ENCODE measurements at regions not wholly inside any gene's neighbourhood (a gene's known extent, or its start where the extent isn't known, plus 50 kb on each side); places are given as distances from the start of the nearest gene placed in this dataset.

DNA sequence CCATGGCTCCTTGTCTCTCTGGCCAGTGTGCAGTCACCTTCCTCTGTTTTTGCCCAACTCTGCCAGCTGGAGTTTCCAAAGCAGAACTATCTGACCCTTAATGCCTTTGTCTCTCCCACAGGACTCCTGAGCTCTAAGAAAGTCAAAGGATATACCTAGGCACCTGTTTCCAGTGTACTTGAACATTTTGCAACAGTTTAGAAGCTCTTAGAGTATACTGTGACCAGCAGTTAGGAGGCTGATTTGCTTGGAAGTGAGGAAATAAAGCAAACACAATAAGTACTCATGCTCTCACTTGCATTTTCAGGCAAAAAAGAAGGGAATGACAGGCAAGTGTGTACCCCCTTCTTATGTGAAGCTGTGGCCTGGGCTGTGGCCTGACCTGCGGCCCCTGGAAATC lies 204.3 kb upstream of the PLET1 start:
- DNase-seq (ENCODE audit: low read depth), result no peak

DNA sequence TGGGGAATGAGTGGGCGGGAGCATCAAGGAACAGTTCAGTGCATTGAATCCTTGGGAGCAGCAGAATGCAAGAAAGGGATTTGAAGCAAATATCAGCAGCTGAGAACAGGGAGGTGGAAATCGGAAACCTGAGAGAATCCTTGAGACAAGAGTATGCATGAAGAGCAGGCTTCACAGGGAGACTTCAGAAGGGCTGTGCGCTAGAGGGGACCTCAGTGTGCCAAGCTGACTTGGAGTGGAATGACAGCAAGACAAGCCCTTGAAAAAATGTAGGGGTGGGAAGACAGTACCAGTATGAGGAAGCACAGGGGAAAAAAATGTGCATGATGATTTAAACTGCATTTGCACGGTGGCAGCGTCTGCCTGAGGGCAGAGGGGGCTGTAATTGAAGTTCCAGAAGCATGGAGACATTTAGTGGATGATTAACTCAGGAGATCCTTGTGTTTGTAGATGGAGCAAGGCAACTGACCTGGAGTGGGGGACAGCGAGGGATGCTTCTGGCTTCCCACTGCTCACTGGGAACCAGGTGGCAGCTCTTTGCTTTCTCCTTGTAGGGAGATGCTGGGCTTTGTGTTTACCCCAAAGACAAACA lies 204.9 kb upstream of the PLET1 start:
- DNase-seq (ENCODE audit: low read depth), result no peak

DNA sequence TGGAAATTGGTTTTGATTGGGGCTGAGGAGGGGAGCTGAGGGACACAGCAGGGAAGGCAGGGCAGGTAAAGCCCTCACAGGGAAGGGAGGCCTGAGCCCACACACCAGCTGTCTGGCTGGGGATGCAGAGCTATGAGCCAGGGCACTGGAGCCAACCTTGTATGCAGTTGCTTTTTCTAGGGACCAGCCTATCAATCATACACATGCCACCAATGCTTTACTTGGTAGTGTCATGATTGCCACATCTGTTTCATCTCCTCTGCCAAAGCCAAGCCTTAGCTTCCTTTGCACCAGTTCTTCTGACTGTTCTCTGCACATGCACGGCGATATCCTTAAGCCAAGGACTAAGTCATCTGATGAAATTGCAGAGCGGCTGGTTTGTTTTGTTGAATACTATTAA lies 207.1 kb upstream of the PLET1 start:
- no peak for DNase-seq (ENCODE audit: low read depth)

DNA sequence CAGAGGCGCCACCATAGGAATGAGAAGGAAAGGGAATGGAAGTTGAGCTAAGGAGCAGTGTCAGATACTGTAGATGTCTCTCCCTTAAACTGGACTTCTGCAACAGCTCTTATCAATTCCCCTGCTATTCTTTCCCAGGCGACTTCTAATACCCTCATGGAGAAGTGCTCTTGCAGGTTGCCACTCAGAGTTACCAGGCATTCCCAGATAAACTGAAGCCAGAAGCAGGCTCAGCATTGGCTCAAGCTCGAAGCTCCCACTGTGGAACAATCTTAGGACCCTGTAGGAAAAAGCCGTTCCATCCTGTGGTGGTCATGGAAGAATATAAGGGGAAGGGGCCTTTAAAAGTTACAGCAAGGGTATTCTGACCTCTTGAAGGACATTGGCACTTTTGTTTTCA lies 208.7 kb upstream of the PLET1 start:
- no peak for DNase-seq (ENCODE audit: low read depth)

DNA sequence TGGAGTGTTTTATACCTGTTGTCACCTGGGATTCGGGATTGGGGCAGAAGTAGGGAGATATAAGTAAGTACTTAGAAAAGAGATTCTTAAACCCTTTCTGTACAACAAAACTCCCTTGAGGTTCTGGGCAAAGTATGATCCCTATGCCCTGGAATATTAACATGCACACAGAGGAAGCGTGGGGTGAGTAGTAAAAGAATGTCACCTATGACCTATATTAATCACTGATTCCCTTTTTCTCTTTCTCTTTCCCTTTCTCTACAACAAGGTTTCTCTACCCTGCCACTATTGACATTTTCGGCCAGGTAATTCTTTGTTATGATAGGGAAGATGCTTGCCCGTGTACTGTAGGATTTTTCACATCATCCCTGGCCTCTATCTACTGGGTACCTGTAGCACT lies 209.7 kb upstream of the PLET1 start:
- DNase-seq (ENCODE audit: low read depth), result peak; percentile 33

DNA sequence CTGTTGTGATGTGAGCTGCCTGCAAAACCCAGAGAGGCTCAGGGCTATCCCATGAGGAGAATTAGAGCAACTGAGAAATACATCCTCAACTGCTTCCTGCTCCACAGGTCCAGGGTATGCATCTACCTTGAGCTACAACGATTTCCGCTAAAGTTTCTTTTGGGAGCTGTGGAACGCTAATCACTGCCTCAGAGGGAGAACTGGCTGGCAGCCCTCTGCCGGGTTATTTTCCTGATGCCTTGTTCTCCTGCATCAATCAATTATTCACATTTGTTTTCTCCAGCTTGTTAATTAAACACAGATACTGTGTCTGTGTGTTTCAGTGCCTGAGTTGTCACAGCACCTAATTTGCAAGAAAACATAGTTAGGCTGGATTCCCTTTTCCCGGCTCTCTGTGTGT lies 211.1 kb upstream of the PLET1 start:
- DNase-seq (ENCODE audit: low read depth), result no peak

DNA sequence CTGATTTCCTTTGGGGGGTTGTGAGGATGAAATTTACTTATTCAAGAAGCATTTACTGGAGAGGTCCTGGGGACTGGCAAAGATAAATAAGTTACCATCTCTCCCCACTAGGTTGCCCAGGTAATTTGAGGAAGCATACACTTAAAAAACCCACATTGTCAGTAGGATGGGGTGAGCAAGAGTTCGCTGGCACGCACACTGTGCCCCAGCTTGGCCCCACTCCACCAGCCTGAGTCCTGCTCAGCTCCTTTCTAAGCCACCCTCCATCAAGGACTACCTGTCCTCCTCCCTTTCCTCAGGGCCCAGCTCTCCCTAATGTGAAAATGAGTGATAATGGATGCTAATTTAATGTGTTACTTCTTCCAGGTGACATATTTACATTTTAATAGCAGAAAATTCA lies 216.5 kb upstream of the PLET1 start:
- no peak for DNase-seq (ENCODE audit: low read depth)

DNA sequence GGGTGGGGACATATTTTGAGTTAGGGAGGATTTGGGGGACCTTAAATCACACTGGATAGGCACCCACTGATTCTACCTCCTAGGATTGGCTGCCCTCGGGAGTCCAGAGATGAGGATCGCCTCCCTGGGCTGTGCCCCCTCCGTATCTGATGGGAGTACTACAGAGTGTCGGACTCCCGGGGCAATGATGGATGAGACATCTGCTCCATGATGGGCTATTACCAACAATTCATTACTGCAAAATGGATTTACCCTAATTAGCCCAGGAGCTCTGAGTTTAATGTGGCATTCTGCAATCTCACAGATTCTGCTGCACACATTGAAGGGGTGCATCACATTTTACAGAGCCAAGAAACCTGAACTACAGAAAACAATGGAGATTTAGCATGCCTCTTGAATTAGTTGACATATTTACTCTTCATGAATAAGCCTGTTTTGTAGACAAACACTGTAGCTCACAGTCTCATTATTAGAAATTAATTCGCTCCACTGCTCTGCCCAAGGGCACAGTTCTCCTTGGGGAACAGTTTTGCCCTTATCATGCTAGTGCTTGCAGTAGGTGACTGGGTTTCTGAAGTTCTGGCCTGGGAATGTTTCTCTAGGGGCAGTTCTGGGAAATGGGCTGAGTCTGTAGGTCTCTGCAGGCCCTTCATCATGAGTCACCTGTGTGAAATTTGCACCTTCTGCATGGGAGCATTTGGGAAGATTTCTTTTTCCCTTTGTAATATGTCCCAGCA lies 217.1 kb upstream of the PLET1 start:
- no peak for DNase-seq (ENCODE audit: low read depth)

DNA sequence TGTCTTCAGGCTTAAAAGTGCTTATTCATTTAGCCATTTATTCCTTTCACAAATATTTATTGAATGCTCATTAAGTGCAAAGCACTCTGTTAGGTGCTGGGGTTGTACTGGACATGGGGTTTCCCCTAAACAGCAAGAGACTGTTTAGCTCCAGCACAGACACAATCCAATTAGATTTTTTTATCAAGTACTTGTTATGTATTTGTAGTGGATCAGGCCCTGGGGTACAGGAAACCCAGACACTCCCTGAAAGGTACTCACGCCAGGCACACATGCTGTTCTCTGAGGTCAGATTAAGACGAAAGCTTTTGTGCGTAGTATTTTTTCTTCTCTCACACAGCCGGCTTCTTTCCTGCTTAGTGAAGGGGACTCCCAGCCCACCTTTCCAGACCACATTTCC lies 218.1 kb upstream of the PLET1 start:
- DNase-seq (ENCODE audit: low read depth), result no peak

DNA sequence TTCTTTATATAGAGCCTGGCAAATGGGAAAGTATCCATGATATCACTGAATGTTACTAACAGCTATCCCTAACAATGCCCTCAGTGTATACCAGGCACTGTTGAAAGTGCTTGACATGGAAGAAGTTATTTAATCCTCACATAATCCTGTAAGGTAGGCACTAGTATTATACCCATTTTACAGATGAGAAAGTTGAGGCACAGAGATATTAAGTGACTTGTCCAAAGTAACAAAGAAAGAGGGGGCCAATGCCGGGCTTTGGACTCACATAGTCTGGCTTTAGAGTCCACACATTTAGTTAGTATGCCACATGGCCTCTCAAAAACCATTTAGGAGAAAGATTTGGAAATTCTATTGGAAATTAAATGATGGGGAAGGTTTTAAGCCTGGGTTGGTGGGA lies 220.8 kb upstream of the PLET1 start:
- DNase-seq (ENCODE audit: low read depth), result no peak

DNA sequence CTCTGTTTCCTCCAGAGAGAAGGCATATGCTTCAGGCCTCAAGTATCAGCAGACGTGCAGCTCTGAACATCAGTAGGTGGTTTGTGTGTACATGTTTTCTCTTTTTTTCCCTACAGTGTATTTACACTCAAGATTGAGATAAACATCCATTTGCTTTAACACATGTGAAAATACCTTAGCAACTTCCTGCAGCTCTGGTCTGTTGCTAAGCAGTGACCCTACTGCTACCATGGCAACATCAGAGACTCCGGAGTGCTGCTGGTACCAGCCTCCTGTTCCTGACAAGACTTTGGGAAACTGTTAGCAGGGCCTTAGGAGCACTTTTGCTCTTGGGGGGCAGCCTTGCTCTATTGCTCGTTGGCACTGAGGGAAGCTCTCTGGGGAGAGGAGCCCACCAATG lies 221.2 kb upstream of the PLET1 start:
- no peak for DNase-seq (ENCODE audit: low read depth)

DNA sequence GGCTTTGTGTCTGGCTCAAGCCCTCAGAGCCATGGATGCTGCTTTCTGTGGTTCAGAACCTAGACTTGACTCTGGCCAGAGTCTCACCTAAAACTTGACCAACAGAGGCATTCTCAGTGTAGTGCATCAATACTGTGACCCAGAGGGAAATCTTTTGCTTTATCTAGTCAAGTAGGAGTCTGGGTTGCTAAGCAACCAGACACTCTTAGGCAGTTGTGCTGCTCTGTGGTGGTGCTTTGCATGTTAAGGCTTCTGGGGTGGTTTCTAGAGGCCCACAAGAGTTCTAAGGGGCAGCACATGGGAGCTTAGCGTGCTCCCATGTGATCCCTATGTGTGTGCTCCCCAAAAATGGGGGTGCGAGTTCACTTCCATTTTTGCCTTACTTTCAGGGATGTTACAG lies 224.6 kb upstream of the PLET1 start:
- DNase-seq (ENCODE audit: low read depth), result no peak

DNA sequence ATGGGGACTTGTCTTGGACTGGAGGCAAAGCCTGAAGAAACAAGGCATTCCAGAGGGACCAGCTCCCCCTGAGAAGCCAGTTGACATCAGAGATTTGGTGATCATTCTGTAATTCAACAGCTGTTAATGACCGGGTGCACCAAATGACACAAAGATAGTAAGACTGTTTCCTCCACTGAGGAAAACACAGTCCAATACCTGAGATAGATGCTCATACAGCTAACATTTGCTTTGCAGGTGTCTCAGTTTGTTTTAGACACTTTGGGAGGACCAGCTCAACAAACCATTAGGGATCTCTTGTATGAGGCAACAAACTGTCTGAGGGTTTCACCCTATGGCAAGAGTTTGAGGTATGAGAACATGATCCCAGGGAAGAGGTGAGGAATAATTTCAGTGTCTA lies 237.2 kb upstream of the PLET1 start:
- no peak for DNase-seq (ENCODE audit: low read depth)

DNA sequence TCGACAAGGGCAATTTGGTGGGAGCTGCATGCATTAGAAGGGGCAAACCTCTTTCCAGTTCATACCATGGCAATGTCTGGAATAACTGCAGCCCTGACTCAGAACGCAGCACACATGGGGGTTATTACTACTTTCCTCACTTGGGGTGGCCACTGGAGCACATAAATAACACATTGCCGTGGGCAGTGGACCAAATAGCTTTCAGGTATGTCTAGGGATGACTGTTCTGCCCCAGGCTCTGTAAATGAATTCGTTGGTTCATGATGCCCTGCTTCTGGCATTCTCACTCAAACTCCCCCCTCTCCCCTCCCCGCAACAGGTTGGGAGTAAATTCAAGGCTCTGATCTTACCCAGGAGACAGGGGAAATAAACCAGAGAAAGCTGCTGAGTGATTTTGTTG lies 238.0 kb upstream of the PLET1 start:
- DNase-seq (ENCODE audit: low read depth), result peak; percentile 18

DNA sequence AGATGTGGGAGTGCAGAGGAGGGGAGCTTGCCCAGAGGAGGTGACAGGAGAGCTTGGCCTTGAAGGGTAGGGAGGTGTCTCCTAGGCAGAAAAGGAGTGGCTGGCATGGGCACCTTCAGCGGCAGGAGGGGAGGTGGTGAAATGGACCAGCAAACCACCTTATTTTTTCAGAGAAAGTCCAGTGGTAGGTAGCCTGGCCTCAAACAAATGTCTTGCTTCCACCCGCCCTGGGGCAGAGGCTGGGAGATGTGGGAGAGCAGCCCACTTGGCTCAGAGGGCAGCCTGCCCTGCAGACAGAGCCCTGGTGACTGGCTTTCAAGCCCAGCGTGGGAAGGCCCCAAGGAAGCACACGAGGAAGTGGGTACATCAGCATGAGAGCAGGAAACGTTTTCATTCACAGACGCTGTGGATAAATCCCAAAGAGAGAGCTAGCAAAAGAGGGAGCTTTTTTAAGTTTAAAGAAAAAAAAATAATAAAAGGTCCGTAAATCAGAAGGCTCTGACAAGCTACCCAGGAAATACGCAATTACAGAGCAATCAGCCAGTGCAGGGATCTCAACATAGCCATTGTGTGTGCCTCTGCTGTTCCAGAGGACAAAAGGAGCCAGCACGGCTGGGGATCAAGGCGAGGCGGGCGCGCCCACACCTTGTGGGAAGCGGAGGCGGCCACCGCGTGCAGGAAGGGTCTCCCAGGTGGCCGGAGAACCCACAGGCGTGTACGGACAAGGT lies 238.7 kb upstream of the PLET1 start:
- no peak for DNase-seq (ENCODE audit: low read depth)

DNA sequence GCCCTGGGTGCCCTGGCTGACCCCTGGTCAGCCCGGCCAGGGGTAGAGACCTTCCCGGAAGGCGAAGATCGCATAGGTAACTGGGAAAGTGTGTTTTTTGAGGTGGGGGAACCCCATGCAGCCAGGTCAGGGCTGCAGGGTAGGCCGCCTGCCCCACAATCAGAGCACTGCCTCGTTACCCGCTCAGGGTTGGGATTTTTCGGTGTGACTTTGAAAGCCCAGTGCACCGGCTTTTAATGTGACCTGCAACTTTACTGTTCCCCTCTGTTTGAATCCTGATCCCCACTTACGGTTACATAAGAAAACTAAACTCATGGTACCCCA lies 239.2 kb upstream of the PLET1 start:
- no peak for DNase-seq (ENCODE audit: low read depth)

DNA sequence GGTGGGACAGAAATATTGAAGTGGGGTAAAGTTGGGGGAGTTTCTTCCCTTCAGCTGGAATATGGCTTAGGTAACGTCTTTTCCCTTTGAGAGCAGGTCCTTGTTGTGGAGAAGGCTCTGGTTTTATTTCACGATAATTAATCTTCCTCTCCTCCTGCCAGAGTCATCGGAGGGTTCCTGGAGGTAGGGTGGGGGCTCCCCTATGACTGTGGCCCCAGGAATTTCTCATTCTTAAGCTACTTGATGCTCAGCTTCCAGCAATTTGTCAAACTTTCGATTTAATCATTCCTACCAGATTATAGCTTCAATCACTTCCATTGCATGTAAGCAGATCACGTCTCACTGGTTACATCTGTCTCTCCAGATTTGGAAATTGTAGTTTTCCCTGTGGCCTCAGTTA lies 242.8 kb upstream of the PLET1 start:
- DNase-seq (ENCODE audit: low read depth), result no peak

DNA sequence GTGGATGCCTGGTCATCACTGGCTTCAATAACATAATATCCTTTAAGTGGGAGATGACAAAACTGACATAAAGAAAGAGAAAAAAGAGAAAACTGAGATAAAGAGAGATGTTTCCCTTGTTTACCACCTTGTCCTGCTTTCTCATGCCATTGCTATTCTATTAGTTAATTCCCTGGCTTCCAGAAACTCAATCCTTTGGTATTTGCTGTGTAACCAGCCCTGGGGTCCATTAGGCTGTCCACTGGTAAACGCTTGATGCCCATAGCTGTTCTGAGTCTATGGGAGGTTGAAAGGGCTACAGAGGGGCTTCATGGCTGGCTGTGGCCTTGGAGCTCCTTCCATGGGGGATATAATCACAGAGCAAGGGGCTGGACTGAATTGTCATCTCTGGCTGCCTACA lies 243.4 kb upstream of the PLET1 start:
- DNase-seq (ENCODE audit: low read depth), result no peak

DNA sequence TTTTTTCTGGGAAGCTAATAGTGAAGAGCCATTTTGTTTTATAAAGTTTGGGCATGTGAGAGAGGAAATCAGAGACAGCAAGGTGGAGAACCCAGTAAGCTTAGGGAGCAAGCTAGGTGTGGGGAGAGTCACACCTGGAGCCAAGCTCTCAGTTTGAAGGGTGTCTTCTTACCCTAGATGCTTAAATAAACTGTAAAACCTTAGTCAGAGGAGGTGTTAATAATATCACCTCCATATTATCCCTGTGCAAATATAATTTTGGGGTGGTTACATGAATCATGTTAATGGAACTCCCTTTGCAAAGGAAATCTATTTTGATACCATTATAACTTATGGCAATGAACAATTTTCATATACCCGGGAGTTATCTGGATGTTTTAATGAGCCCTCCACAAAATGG lies 246.2 kb upstream of the PLET1 start:
- DNase-seq (ENCODE audit: low read depth), result no peak

DNA sequence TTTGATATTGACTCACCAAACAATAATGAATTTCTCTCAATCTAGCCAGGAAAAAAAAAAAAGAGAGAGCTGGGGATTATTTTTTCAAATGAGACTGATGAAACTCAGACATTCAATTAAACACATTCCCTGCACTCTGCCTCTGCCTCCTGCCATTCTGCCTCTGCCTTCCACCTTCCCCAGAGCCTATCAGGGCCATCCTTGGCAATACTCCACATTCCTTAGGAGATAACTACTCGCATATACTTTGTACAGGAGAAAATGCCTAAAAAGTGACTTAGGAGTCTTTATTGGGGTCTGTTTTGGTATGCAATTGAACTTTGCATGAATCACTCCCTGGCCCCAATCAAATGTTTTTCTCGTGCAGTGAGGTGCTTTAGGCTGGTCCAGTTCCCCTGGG lies 246.6 kb upstream of the PLET1 start:
- DNase-seq (ENCODE audit: low read depth), result no peak

DNA sequence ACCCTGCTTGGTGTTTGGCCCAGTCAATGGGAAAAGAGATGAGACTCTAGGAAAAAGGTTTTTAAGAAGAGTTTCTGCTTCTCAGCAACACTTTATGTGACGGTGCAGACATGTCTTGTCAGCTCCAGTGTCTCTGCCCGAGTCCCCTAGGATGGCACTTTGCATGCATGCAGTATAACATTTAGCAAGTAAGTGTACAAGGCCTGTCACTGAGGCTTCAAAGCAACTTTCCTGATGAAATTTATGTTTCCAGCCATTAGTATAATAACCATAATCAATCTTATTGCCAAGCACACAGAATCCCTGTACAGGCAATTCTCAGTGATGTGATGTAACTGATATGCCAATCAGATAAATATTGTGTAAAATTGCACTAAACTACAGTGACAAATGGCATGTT lies 248.1 kb upstream of the PLET1 start:
- DNase-seq (ENCODE audit: low read depth), result no peak

DNA sequence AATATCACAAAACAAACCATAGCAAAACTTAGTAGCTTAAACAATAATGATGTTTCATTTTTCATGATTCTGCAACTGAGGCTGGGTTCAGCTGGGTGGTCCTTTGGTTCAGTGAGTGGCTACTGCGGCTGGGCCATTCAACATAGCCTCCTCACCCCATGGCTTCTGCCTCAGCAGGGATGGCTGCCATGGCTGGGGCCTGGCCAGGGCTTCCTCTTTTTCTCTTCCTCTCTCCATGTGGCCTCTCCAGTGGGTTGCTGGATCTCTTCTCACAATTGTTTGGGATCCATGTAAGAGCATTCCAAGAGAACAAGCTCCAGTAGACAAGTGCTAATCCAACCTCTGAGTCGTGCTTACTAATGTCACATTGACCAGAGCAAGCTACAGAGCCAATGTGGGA lies 248.6 kb upstream of the PLET1 start:
- no peak for DNase-seq (ENCODE audit: low read depth)

DNA sequence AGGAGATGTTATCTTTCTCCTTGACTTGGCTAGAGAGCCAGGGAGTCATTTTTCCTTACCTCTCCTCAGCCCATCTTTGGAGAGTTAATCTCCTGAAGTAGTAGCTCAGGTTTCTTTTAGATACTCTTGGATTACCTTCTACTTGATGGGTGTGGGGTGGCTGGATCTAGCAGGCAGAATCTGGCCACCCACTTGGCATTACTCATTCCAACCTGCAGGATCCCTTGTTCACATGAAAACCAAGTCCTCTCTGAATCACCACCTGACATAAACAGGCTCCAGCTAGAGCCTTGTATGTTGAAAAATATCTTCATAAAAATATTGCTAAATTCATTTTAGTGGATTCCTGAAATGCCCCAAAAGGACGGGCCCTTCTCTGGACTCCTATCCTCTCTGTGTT lies 250.6 kb upstream of the PLET1 start:
- DNase-seq (ENCODE audit: low read depth), result no peak

DNA sequence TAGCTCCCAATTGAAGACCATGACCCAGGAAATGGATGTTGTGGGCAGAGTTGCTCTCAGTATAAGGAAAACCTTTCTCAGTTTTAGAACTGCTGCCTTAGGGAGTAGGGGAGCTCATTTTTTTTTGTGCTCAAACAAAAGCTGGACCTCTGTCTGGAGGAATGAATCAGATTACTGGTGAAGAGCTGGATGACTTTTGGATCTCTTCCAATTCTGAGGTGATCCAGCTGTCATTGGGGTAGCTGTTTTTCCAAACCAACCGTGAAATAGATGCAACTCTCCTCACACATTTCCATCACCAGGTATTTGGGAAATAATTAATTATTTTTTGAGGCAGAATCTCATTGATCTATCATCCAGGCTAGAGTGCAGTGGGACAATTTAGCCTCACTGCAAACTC lies 251.3 kb upstream of the PLET1 start:
- DNase-seq (ENCODE audit: low read depth), result no peak
